ENCODE measurements at regions not wholly inside any gene's neighbourhood (a gene's known extent, or its start where the extent isn't known, plus 50 kb on each side); places are given as distances from the start of the nearest gene placed in this dataset.

- Histone ChIP-seq H3K27me3 (no peaks in the 10 kb centered on the region), H3K36me3 (no peaks in the 10 kb centered on the region), H3K9me3 (no peaks in the 10 kb centered on the region), H3K4me3 (no peak overlapping the region), H3K4me1 (peaks cover 0 to 4% (median 0%) of the 10 kb centered on the region in 4 donors), H3K27ac (replicated peaks in 1 of 4) (no peak overlapping the region)
- DNase-seq (ENCODE audit: extremely low spot score): no peak
- WGBS: 100% methylated on average over 1 of the region's 2 CpGs
- intact Hi-C loops (cut with DNase I): no loop called here
- TF ChIP-seq CTCF (IDR thresholded peaks at IDR 0.05): no peak
- no peak for TF ChIP-seq POLR2A (IDR thresholded peaks at IDR 0.05; ENCODE audit: low read depth)
- no peak for TF ChIP-seq EP300 (IDR thresholded peaks at IDR 0.05)
- no peak for TF ChIP-seq POLR2AphosphoS5 (IDR thresholded peaks at IDR 0.05)
These were observed 135.9 kb upstream of the MDM1 start for GRCh38 chr12:68468036-68468435.

DNA sequence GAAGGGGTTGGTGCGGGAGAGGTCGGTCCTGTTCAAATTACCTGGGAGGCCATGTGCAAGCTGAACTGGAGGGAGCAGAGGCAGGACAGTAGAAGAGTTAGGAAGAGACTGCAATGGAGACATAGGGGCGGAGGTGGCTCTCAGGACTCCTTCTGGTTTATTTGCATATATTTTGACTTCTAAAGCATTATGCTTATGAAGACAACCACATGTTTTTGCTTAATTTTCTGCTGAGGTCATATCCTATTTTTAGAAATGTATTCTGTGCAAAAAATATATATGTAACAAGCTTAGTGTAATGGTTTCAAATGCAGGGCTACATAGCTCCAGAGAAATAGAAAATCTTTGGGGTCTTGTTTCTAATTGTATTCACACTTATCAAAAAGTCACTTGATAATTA, 137.0 kb upstream of the MDM1 start:
- no peak overlapping the region for H3K27ac ChIP-seq (replicated peaks in 1 of 4)
- no peaks in the 10 kb centered on the region for H3K9me3 ChIP-seq
- intact Hi-C loops (cut with DNase I): no loop called here
- TF ChIP-seq POLR2AphosphoS5 (IDR thresholded peaks at IDR 0.05) (no peak), POLR2A (IDR thresholded peaks at IDR 0.05; ENCODE audit: low read depth) (no peak), CTCF (IDR thresholded peaks at IDR 0.05) (no peak), EP300 (IDR thresholded peaks at IDR 0.05) (no peak)
- no peaks in the 10 kb centered on the region for H3K27me3 ChIP-seq
- no peak for DNase-seq (ENCODE audit: extremely low spot score)
- no peaks in the 10 kb centered on the region for H3K36me3 ChIP-seq
- no peak overlapping the region for H3K4me3 ChIP-seq
- H3K4me1 ChIP-seq: peaks cover 0 to 4% (median 0%) of the 10 kb centered on the region in 4 donors
- 97% methylated on average over 3 of the region's 3 CpGs for WGBS

GRCh38 chr12:68470664-68471328, 138.6 kb upstream of the MDM1 start:
- intact Hi-C loops (cut with DNase I): no loop called here
- Histone ChIP-seq H3K36me3 (no peaks in the 10 kb centered on the region), H3K27ac (replicated peaks in 1 of 4) (no peak overlapping the region), H3K9me3 (no peaks in the 10 kb centered on the region), H3K4me1 (peaks cover 0 to 4% (median 0%) of the 10 kb centered on the region in 4 donors), H3K4me3 (no peak overlapping the region), H3K27me3 (no peaks in the 10 kb centered on the region)
- TF ChIP-seq POLR2AphosphoS5 (IDR thresholded peaks at IDR 0.05) (no peak), CTCF (IDR thresholded peaks at IDR 0.05) (no peak), POLR2A (IDR thresholded peaks at IDR 0.05; ENCODE audit: low read depth) (no peak), EP300 (IDR thresholded peaks at IDR 0.05) (no peak)
- 92% methylated on average over 3 of the region's 3 CpGs for WGBS
- no peak for DNase-seq (ENCODE audit: extremely low spot score)

DNA sequence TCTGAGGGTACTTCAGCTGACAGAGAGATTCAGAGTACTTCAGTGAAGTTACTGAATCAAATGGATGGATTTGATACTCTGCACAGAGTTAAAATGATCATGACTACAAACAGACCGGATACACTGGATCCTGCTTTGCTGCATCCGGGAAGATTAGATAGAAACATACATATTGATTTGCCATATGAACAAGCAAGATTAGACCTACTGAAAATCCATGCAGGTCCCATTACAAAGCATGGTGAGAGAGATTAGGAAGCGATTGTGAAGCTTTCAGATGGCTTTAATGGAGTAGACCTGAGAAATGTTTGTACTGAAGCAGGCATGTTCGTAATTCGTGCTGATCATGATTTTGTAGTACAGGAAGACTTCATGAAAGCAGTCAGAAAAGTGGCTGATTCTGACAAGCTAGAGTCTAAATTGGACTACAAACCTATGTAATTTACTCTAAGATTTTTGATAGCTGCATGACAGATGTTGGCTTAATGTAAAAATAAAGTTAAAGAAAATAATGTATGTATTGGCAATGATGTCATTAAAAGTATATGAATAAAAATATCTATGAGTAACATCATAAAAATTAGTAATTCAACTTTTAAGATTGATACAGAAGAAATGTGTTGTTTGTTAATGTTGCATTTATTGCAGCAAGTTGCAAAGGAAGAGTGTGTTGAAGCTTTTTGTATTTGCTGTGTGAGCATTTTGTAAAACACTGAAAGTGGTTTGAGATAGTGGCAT, 136.1 kb upstream of the RAP1B start:
- DNase-seq (ENCODE audit: extremely low spot score): no peak
- Histone ChIP-seq H3K4me3 (no peak overlapping the region), H3K36me3 (no peaks in the 10 kb centered on the region), H3K27ac (replicated peaks in 1 of 4) (no peak overlapping the region), H3K9me3 (no peaks in the 10 kb centered on the region), H3K4me1 (peaks cover 0 to 18% (median 11%) of the 10 kb centered on the region in 4 donors), H3K27me3 (no peaks in the 10 kb centered on the region)
- no peak for TF ChIP-seq POLR2AphosphoS5 (IDR thresholded peaks at IDR 0.05)
- TF ChIP-seq CTCF (IDR thresholded peaks at IDR 0.05): no peak
- TF ChIP-seq POLR2A (IDR thresholded peaks at IDR 0.05; ENCODE audit: low read depth): no peak
- TF ChIP-seq EP300 (IDR thresholded peaks at IDR 0.05): no peak
- 97% methylated on average over 5 of the region's 5 CpGs for WGBS
- intact Hi-C loops (cut with DNase I): no loop called here
